A204.1 (cell line): ENCODE measurements at regions not wholly inside any gene's neighbourhood (a gene's known extent, or its start where the extent isn't known, plus 50 kb on each side); places are given as distances from the start of the nearest gene placed in this dataset.
"Not testable (repeated sequence)": the region's sequence is repeated elsewhere in the genome, so short reads cannot be mapped to it uniquely, and the experiment has no call there.

ENCODE experiments used
- FAIRE-seq: peaks from 2 replicates; lab custom pipeline; 2012; peaks lifted over from hg19 to GRCh38; lab: Jason Lieb, UNC

DNA sequence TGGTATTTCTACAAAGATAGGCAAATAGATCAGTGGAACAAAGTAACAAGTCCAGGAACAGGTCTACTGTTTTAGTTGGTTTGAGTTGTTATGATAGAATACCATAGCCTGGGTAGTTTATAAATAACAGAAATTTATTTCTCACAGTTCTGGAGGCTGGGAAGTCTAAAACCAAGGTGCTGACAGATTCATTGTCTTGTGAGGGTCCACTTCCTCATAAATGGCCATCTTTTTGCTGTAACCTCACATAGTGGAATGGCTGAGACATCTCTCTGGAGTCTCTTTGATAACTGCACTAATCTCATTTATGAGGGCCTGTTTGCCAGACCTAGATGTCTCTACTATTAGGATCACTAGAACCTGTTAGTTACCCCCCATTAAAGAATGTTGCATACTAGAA, 152.3 kb upstream of the MYRIP start:
- no peak for FAIRE-seq

DNA sequence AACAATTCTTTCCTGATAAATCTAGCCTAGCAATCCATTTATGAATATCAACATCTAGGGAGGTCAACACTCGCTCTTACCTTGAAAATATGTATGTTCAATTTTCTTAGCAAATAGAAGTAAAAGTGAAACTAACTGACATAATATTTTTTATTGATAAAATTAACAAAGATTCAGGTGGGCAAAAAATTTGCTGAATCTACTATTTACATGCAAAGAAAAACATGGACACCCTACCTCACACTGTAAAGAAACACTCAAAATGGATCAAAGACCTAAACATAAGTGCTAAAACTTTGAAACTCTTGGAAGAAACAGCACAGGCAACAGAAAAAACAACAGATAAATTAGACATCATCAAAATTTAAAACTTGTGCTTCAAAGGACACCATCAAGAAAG, 151.6 kb upstream of the MYRIP start:
- no peak for FAIRE-seq

DNA sequence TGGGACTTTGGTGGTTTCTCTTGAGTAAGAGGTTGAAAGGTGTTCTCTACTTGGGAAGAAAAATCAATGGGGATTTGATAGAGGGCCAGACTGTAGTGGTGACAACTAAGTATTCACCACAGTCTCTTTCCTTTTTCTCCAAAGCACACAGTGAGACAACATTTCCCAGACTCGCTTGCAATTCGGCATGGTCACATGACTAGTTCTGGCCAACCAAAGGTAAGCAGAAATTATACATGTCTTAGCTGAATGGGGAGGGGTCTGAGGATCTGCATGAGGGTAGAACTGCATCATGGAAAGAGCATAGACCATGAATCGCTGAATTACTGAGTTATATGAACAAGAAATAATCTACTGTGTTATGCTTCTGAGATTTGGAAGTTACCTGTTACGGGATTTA, 144.5 kb upstream of the MYRIP start:
- FAIRE-seq, result no peak

DNA sequence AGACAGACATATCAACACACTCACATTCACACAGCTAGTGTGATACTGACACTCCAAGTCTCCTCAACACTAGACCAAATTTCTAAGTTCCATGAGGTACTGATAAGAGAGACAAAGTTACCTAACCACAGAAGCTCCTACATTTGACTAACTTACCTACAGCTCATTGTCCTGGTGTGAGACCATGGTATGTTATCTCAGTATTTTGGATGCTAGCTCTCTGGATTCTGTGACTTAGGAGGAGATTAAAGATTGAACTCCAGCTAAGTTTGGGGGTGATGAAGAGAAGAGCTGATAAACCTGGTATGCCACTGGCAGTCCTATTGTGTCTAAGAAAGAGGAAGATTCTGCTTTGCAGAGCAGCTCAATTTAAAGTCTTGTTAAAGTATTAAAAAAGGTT, 144.0 kb upstream of the MYRIP start:
- no peak for FAIRE-seq

DNA sequence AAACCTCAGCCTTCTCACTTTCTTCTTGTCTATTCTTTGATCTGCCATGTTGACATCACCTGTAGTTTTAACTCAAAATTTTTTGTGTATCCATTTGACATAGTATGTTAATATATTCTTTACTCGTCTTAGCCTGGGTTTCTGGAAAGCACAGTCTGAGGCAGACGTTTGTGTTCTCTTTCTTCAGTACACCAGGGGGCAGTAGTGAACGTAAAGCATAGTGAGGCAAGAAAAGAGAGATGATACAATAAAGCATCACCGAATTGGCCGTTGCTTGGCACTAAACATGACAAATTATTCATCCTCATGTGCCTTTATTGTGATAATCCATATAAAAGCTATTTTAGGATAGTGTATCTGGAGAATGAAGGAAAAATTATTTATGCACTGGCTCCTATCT, 141.0 kb upstream of the MYRIP start:
- FAIRE-seq, result no peak

DNA sequence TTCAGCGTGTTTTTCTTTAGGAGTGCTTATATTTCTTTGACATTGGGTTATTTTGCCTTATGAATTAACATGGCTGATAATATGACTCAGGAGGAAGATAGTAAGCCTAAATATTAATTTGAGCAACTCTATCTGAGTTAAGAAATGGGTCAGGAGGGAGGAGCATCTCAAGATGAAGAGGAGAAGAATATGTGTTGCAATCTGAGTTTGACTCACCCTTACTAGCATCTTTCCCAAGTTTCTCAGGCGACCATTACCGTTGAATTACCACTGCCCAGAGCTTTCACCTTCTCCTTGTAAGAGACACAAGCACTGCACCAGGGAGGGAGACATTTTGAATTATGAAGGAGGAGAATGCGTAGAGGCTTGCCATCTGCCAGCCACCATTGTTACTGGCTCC, 138.3 kb upstream of the MYRIP start:
- no peak for FAIRE-seq

DNA sequence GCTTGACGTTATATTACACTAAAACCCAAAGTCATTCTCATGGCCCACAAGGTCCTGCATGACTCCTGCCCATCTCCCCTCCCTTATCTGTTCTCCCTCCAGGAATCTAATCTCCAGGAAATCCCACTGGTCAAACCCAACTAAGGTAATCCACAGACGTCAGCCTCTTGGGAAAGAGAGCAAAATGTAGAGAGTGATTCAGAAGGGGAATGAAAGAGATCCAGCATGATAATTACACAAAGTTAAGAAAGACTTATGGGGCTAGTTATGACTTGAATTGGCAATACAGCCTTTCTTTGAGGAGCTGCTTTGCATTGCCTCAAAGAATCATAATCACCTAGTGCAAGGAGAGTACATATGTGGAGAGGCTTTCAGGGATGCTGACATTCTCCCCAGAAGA, 137.8 kb upstream of the MYRIP start:
- no peak for FAIRE-seq

DNA sequence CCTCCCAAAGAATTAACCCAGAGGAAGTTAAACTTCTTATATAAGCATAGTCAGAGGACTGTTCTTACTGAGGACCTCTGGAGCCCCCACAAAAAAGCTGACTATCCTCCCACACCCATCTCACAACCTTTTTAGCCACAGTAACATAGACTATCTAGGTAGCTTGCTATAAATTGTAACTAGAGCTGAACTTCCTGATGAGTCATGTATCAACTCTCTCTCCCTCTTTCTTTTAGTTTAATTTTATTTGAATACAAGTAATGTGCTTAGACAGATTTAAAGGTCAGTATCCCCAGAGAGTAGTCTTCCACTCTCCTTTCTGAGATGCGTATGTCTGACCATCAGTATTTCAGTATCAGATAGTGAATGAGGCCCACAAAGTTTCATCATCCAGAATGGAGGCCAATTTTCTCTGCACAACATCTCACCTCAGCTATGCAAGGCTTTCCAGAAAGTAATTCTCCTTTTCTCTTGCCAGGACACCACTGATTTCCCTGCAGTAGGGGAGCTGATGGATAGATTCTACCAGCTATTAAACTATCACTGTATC, 104.0 kb upstream of the MYRIP start:
- FAIRE-seq, result no peak

DNA sequence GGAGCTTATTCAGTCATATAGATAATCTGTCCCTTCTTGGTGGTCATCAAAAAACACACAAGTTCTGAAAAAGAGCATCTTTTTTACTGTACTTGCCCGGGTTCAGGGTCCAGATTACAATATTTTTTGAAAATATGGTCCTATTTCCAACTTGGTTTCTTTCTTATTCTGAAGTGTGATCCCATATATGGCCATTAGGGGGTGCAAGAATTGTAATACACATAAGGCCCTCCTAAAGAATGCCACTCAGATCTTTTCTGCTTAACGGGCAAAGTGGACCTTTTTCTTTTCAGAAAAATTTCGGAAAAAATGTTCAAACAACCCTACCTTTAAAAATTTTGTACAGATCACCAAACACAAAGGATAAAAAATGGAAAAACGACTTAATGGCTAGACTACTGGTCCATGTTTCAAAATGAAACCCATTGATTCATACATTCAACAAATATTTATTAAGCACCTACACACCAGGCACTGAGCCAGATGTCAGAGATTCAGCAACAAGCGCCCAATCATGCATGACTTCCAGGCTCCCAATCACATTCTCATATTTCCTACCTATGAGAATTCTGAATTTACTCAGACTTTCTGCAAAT, 102.0 kb upstream of the MYRIP start:
- FAIRE-seq, result peak; percentile 85

DNA sequence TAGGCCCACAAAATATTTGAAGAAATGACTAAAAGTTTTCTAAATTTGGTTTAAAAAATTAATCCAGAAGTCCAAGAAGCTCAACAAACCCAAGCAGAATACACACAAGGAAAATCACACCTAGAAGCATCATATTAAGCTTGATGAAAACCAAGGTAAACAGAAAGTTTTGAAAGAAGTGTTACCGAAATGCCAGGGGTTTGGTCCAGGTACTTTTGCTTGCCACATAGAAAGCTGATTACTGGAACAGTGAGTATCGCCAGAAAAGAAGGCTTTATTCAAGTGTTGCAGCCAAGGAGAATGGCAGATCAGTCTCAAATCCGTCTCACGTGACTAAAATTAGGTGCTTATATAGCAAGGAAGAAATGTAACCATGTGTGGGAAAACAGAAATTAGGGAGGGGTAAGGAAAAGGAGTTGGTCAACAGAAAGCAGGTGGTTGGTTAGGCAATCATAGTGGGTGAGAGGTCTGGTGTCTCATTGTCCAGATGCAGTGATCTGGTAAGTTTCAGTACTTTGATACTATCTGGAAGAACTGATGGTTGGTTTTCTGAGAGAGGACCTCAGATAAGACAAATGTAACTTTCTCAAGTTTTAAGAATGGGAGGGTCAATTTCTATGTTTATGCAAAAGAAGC, 96.9 kb upstream of the MYRIP start:
- FAIRE-seq, result no peak

DNA sequence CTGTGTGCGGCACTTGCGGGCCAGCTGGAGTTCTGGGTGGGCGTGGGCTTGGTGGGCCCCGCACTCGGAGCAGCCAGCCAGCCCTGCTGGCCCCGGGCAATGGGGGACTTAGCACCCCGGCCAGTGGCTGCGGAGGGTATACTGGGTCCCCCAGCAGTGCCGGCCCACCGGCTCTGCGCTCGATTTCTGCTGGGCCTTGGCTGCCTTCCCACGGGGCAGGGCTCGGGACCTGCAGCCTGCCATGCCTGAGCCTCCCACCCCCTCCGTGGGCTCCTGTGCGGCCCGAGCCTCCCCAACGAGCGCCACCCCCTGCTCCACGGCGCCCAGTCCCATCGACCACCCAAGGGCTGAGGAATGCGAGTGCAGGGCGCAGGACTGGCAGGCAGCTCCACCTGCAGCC, 96.1 kb upstream of the MYRIP start:
- not testable (repeated sequence) for FAIRE-seq

DNA sequence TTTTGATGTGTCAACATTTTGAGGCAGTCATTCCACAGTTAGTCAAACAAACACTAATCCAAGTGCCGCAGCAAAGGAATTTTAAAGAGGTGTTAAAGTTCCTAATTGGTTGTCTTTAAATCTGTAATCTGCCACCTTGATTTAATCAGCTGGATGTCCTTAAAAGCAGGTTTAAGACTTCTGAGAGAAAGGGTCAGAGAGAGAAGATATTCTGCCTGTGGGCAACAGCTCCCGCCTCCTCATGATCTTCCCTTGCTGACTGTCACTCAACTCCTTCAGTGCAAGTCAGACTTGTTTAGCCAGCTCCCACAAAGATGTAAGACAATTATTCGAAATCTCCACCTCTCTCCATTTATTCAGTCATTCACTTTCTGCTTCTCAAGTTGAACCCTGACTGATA, 92.6 kb upstream of the MYRIP start:
- no peak for FAIRE-seq

DNA sequence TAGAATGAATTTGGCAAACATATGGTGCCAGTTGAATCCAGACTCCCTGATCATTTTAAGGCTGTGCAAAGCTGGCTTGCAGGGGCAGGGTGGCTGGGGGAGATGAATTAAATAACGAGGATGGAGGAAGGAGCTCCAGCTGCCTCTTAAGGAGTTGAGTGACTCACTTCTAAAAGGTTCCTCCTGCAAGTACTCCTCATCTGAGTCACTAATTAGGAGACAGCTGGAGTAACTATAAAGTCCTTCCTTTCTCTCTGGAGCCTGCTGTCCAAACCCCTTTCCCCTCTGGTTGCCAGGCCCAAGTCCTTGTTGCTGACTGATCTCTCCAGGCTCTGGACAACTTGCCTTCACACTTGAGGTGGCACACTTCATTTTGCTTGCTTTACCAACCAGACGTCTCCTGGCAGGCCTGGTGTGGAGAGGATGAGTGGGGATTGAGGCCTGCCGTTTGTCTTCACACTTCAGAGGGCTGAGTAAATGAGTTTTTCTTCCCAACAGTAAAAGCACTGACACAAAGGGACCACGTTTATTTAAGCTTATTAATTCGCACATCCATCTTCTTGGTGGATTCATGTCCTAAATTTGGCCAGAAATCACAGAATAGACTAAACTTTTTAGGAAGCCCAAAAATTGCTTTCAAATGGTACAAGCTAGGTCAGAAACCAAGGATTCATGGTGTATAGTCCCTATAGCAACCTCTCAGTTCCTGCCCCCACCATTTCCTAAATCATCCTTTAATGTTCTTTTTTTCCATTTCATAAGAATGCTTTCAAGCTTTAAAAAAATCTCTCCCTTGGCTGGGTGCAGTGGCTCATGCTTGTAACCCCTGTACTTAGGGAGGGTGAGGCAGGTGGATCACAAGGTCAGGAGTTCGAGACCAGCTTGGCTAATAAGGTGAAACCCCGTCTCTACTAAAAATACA, 90.5 kb upstream of the MYRIP start:
- FAIRE-seq, result no peak

DNA sequence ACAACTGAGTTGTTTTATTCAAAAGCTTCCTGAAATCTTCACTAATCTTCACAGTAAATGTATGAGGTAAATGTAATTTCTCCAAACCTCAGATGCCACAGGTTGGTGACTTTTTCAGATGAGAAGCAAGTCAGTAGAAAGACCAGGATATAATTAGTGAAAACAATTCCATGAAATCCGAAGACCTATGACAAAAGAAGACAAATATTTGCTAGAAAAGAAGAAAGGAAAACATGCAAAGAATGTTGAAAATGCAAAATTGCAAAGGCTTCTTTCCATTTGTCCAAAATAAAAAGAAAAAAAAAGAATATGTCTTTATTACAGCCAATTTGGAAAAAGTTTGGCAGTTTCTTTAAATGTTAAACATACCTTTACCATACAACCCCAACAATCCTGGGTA, 88.3 kb upstream of the MYRIP start:
- FAIRE-seq, result no peak

DNA sequence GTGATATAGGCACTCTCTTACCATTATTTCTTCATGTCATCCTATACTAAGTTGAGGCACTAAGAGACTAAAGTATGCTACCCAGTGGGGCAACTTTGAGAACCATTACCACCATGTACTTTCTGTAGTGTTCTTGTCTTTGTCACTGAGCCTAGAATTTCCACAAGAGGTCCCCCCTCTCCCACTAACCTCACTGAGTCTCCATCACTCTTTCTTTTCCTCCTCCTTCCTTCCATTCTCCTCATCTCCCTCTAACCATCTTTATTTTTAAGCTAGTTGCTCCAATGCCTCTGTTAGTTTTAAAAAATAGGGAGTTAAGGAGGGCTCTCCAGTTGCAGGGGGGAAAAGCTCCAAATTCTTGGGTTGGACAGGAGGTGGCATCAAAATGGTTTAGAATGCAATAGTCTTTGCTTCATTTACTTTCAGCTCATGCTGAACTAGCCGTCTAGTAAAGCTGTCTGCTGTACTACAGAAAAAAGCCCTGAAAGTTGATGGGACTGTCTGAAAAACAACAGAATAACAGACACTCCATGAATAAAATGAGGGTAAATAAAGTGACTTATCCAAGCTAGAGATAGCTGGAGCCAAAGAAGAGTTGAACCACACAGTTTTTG, 85.1 kb upstream of the MYRIP start:
- FAIRE-seq, result no peak

DNA sequence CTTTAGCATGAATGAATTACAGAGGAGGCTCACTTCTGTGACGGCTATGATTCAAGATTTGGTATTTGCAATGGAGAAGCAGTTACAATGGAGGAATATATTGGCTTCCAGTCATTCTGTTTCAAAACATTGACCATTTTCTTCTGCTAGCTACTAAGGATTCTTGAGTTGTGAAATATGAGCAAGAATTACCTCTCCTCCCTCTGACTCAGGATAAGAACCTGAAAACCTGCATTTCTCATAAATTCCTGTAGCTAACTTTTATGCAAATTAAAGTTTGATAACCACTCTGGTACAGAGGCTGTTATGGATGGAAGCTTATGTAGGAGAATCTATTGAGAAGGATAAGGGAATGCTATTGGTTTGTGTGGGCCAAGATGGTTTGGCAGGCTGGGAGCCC, 84.1 kb upstream of the MYRIP start:
- FAIRE-seq, result no peak

DNA sequence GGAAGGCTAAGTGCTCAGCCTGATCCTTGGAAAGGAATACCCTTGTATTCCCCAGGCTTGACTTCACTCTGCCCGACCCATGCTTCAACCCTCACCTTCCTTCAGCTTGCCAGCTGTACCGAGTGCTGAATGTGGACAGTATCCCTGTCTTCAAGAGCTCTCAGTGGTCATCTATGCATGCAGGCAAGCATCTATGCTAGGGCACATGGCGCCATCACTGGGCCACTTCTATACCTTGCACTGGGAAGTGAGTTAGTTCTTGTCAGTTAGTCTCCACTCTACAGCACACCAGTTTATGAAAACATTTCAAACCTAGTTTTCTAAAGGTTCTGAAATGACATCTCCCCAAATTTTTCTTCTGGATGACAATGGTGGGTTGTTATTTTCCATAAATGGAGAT, 82.0 kb upstream of the MYRIP start:
- no peak for FAIRE-seq

DNA sequence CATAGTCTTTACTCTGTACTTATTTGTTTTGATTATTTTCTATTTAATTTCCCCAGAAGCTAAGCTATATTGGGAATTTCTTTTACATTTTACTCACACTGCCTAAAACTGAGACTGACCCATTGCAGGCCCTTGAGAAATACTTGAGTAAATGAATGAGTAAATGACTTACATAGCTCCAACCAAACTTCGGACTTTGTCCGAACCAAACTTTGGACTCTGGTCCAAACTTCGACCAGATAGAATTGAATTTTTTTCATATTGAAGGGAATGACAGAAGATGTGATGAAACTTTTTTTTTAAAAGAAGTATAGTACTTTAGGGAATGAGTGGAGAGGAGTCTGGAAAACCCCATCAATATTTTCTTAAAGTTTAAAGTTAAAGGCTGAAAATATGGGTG, 75.6 kb upstream of the MYRIP start:
- no peak for FAIRE-seq

DNA sequence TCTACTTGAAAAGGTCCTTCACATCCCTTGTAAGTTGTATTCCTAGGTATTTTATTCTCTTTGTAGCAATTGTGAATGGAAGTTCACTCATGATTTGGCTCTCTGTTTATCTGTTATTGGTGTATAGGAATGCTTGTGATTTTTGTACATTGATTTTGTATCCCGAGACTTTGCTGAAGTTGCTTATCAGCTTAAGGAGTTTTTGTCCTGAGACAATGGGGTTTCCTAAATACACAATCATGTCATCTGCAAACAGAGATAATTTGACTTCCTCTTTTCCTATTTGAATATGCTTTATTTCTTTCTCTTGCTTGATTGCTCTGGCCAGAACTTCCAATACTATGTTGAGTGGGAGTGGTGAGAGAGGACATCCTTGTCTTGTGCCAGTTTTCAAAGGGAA, 69.8 kb upstream of the MYRIP start:
- not testable (repeated sequence) for FAIRE-seq

DNA sequence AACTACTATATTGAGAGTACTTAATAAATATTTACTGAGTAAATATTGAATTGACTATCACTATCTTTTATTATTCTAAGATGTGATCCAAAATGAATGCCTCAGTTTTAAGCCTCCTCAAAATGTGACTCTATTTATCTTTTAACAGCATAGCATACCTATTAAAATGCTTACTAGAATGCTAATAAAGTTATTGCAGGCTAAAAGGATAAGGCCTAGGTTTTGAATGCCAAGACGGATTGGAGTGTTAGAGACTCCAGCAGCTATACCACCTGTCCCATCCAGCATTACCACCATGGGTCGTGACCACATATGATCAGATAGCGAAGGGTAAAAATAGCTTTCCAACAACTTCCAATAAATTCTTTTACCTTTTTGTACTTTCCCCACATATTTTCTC, 64.7 kb upstream of the MYRIP start:
- no peak for FAIRE-seq

DNA sequence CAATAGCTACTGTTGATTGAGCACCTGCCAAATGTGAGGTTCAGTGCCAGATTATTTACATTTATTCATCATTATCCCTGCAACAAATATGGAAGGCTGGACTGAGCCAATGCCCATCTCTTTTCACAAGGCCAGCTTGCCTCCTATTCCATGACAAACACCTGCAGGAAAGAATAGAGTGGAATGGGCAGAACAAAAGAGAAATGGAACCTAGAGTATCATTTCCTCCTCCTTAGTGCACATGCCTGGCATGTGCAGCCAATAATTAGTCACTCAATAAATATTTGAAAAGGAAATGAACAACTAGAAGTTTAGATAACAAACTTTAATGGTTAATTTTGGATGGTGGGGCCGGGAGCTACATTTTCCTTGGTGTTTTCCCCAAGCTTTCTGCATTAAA, 61.4 kb upstream of the MYRIP start:
- no peak for FAIRE-seq

DNA sequence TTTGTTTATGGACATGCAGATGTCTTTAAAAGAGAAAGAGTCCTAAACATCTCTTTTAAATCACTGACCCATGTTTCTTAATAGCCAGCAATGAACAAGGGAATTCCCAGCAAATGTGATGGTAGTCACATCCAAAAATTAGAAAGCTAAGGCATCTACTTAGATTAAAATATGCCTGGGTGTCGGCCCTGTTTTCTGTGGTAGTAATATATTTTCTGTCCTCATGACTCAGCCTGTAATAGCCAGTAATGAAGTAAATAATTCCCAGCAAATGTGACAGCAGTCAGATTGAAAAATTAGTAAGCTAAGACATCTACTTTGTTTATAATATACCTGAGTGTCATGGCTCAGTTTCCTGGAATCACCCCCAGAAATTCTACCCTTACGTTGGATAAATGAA, 60.6 kb upstream of the MYRIP start:
- no peak for FAIRE-seq

DNA sequence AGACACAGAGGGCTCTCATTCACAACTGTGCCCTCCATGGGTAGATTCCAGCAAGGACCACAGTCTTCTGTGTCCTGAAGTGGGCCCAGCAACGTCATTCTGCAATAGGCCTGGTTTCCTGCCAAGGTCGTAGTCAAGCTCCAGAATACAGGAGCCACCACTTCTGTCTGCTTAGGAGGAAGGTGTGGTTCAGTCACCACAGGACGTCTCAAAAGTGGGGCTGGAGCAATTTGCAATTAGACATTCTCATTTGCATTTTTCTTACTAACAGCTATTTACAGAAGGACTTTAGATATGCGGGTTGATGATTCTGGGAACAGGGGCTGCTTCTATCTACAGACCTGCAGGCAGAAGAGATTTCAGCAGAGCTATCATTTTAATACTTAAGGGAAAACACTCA, 58.7 kb upstream of the MYRIP start:
- no peak for FAIRE-seq
